ENCODE measurements at regions not wholly inside any gene's neighbourhood (a gene's known extent, or its start where the extent isn't known, plus 50 kb on each side); places are given as distances from the start of the nearest gene placed in this dataset.
"Not testable (repeated sequence)": the region's sequence is repeated elsewhere in the genome, so short reads cannot be mapped to it uniquely, and the experiment has no call there.

- DNase-seq (no peak), ATAC-seq (replicated peaks) (no peak)
- Mint-ChIP-seq H3K27me3 (peaks cover 0 to 7% of the 10 kb centered on the region in 2 donors), H3K27ac (no peak overlapping the region), H3K4me1 (peaks cover 0 to 5% of the 10 kb centered on the region in 2 donors), H3K9me3 (no peaks in the 10 kb centered on the region), H3K36me3 (no peaks in the 10 kb centered on the region), H3K4me3 (no peak overlapping the region)
These were observed 254.8 kb downstream of the RNF152 start for GRCh38 chr18:61637905-61638595.

DNA sequence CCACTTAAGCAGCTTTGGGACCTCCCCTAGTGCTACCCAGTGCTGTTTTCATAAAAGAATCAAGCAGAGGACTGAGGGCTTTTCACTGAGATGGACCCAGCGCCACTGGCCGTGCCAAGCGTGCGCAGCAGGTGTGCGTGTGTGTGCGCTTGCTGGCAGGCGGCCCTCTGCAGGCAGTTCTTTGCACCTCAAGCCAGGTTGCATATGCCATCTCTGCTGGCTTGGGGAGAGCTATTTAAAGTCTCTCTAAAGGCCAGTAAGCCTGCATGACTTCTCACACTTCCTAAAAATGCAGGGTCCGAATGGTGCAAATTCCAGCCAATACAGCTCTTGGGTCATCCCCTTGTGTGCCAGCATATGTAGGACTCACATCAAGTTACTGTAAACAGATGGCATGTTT, 255.5 kb downstream of the RNF152 start:
- H3K4me1 Mint-ChIP-seq = peaks cover 0 to 5% of the 10 kb centered on the region in 2 donors
- H3K27me3 Mint-ChIP-seq = peaks cover 0 to 7% of the 10 kb centered on the region in 2 donors
- no peak for DNase-seq
- no peak overlapping the region for H3K27ac Mint-ChIP-seq
- H3K36me3 Mint-ChIP-seq = no peaks in the 10 kb centered on the region
- H3K9me3 Mint-ChIP-seq = no peaks in the 10 kb centered on the region
- ATAC-seq (replicated peaks) = no peak
- H3K4me3 Mint-ChIP-seq = no peak overlapping the region

DNA sequence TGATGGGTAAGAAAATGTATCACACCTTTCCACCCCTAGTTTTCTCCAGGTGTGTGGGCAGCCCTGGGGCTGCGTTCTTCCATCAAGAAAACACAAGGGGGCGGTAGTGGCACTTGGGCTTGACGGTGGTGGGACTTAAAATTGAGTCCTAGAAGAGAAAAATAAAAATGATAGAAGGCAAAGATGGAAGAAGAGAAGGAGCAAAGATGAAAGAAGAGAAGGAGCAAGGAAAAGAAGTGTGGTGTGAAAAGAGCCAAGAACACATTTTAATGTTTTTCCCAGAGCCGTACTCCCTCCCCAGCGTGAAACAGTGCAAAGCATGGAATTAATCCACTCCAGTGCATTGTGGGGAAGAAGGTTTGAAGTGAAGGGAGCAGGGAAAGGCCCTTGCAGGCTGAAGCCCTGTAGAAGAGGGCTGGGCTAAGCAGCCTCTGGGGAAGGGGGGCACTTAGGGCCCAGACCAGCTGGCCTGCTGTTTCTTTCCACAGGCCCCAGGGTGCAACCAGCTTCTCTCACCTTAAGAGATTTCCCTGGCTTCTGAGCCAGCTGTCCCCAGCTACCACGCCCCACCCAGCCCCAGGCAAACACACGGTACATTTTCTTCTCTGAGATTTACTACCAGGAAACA, 256.8 kb downstream of the RNF152 start:
- Mint-ChIP-seq H3K4me3 (no peak overlapping the region), H3K36me3 (no peaks in the 10 kb centered on the region), H3K4me1 (peaks cover 0 to 5% of the 10 kb centered on the region in 2 donors), H3K9me3 (no peaks in the 10 kb centered on the region), H3K27me3 (peaks cover 0 to 7% of the 10 kb centered on the region in 2 donors), H3K27ac (no peak overlapping the region)
- DNase-seq (peak; percentile 5), ATAC-seq (replicated peaks) (peak; percentile 67 to 75)

GRCh38 chr18:61628085-61628484, 264.7 kb downstream of the RNF152 start:
- Mint-ChIP-seq H3K36me3 (no peaks in the 10 kb centered on the region), H3K4me3 (no peak overlapping the region), H3K9me3 (no peaks in the 10 kb centered on the region), H3K27me3 (peaks cover 0 to 5% of the 10 kb centered on the region in 2 donors), H3K4me1 (no peaks in the 10 kb centered on the region), H3K27ac (no peak overlapping the region)
- DNase-seq (no peak), ATAC-seq (replicated peaks) (no peak)

DNA sequence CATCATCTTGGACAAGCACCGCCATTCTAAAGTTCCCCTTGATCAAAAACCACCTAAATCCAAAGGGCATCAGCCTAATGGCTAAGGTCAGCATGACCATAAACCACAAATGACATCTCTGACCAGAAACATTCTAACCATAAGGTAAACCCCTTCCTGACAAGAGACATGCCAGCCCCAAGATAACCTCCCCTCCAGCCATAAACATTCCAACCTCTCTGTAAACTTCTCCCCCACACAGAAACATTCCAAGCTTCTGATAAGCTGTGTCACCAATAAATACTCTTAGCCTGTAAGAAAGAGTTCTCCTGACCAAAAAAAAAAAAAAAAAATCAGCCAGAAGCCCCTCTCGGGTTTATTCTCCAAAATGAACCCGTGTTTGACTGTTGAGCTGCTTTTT, 268.2 kb downstream of the RNF152 start:
- not testable (repeated sequence) for DNase-seq; H3K4me3 Mint-ChIP-seq; H3K36me3 Mint-ChIP-seq; H3K4me1 Mint-ChIP-seq; H3K27ac Mint-ChIP-seq; H3K9me3 Mint-ChIP-seq; ATAC-seq (replicated peaks)
- H3K27me3 Mint-ChIP-seq = peaks cover 6 to 12% of the 10 kb centered on the region in 2 donors

GRCh38 chr18:61619783-61620182, 273.0 kb downstream of the RNF152 start:
- H3K4me1 Mint-ChIP-seq = no peaks in the 10 kb centered on the region
- H3K36me3 Mint-ChIP-seq = no peaks in the 10 kb centered on the region
- no peak overlapping the region for H3K27ac Mint-ChIP-seq
- H3K27me3 Mint-ChIP-seq = peaks cover 17 to 18% of the 10 kb centered on the region in 2 donors
- DNase-seq = no peak
- no peak for ATAC-seq (replicated peaks)
- H3K4me3 Mint-ChIP-seq = no peak overlapping the region
- no peaks in the 10 kb centered on the region for H3K9me3 Mint-ChIP-seq

- H3K27ac Mint-ChIP-seq = no peak overlapping the region
- H3K36me3 Mint-ChIP-seq = no peaks in the 10 kb centered on the region
- H3K4me3 Mint-ChIP-seq = no peak overlapping the region
- DNase-seq (no peak), ATAC-seq (replicated peaks) (no peak)
- H3K9me3 Mint-ChIP-seq = no peaks in the 10 kb centered on the region
- H3K27me3 Mint-ChIP-seq = peaks cover 17 to 18% of the 10 kb centered on the region in 2 donors
- no peaks in the 10 kb centered on the region for H3K4me1 Mint-ChIP-seq
These were observed 274.0 kb downstream of the RNF152 start for GRCh38 chr18:61618816-61619215.

DNA sequence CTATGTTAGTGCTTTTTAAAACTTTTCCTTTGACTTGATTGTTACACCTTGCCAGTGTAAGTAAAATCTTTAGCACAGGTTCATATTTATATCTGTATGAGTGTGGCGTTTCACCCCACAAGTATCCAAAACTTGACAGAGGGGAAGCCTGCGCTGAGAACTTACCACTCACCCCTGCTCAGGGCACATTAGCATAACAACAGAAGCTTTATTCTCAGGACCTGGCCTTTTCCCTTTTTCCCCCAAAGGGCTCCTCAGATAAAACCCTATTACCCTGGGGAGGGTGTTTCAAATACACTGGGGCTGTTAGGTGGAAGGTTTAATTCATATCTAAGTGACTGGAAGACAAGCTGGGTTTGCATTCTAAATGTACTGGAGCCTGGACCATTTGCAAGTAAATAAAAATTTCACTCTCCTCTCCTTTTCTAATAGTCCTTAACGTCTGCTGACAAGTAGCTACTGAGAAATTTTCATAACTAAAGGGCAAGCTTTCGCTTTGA, 276.6 kb downstream of the RNF152 start:
- H3K36me3 Mint-ChIP-seq = no peaks in the 10 kb centered on the region
- no peaks in the 10 kb centered on the region for H3K4me1 Mint-ChIP-seq
- DNase-seq (no peak), ATAC-seq (replicated peaks) (no peak)
- no peak overlapping the region for H3K4me3 Mint-ChIP-seq
- H3K27me3 Mint-ChIP-seq = peaks cover 17 to 18% of the 10 kb centered on the region in 2 donors
- H3K27ac Mint-ChIP-seq = no peak overlapping the region
- no peaks in the 10 kb centered on the region for H3K9me3 Mint-ChIP-seq

DNA sequence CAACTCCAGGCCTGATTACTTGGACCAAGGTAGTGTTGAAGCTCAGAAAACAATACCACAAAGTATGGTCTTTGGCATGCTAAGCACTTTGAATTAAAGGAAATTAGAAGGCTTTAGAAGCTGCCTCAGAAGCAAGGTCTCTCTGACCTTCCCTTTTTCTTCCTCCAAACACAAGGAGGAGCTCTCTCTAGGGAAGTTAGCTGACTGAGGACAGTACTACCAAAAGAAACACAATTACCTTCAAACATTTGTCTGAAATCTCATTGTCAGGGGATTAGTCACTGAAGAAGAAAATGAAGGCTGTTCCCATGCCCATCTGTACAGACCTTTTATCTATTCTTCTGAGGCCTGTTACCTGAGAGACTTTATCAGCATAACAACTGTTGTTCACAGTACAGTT, 279.3 kb downstream of the CDH20 start:
- Mint-ChIP-seq H3K4me3 (no peak overlapping the region), H3K36me3 (no peaks in the 10 kb centered on the region)
- no peak for ATAC-seq (replicated peaks)

DNA sequence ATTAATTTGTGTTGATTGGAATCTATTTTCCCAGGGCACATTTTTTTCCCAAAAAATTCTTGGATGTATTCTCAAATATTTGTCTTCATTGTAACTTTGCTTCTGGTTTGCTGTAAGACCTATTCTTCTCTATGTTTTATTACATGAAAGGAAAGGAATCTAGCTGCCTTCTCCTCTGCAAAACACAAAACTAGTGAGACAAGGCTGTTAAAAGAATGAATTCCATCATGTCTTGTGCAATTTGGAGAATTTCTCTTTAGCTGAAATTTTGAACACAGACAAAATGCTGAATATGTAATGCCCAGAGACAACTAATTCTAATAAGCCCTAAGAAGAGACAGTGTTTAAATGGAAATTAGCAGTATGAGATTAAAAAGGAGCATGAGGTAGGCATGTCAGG, 275.9 kb downstream of the CDH20 start:
- ATAC-seq (replicated peaks) = no peak
- no peaks in the 10 kb centered on the region for H3K9me3 Mint-ChIP-seq
- H3K27ac Mint-ChIP-seq = no peak overlapping the region

More for the DNA sequence above, 279.3 kb downstream of the CDH20 start:
- H3K27ac Mint-ChIP-seq = no peak overlapping the region
- no peaks in the 10 kb centered on the region for H3K4me1 Mint-ChIP-seq
- H3K9me3 Mint-ChIP-seq = no peaks in the 10 kb centered on the region
- DNase-seq = no peak
- no peaks in the 10 kb centered on the region for H3K27me3 Mint-ChIP-seq

DNA sequence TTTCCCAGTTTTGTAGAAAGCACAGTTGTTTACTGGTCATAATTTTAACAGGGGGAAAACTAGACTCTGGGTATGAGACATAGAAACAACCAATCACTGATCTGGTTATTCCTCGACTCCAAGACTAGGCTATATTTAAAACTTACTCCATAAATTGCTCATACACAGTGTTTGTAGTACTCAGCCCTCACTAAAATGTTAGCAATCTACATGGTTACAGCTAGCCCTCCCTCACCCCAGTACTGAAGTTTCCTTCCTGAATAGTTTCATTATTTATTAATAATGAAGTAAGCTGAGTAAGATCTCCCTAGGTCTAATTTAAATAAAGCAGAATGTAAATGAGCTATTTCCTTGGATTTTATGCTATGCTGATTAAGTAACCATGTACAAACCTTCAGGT, 275.1 kb downstream of the CDH20 start:
- H3K36me3 Mint-ChIP-seq = no peaks in the 10 kb centered on the region
- no peaks in the 10 kb centered on the region for H3K9me3 Mint-ChIP-seq
- no peak for DNase-seq
- peaks cover 11 to 14% of the 10 kb centered on the region in 2 donors for H3K27me3 Mint-ChIP-seq
- ATAC-seq (replicated peaks) = no peak
- H3K4me1 Mint-ChIP-seq = no peaks in the 10 kb centered on the region
- no peak overlapping the region for H3K27ac Mint-ChIP-seq
- no peak overlapping the region for H3K4me3 Mint-ChIP-seq

More for the DNA sequence above, 275.9 kb downstream of the CDH20 start:
- H3K4me1 Mint-ChIP-seq = no peaks in the 10 kb centered on the region
- no peak overlapping the region for H3K4me3 Mint-ChIP-seq
- no peak for DNase-seq
- H3K27me3 Mint-ChIP-seq = peaks cover 11 to 14% of the 10 kb centered on the region in 2 donors
- H3K36me3 Mint-ChIP-seq = no peaks in the 10 kb centered on the region

DNA sequence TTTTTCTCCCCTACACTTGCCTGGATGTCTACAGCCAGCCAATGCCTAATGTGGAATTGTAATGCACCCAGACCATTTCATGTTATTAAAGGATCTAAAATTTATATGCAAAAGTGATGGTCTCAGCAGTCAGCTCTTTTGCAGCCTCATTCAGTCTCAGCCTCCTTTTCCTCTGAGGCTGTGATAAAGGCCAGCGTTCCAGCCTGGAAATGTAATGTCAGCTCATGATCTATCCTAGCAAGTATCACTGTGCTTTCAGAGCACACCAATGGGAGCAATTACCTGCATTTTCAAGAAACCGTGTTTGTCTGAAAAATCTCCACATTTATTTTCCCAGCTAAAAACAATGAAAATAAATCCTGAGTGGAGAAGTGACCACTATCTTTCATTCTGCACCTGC, 274.6 kb downstream of the CDH20 start:
- Mint-ChIP-seq H3K36me3 (no peaks in the 10 kb centered on the region), H3K4me3 (no peak overlapping the region), H3K4me1 (no peaks in the 10 kb centered on the region), H3K27ac (no peak overlapping the region), H3K27me3 (peaks cover 11 to 14% of the 10 kb centered on the region in 2 donors), H3K9me3 (no peaks in the 10 kb centered on the region)
- ATAC-seq (replicated peaks) = no peak
- DNase-seq = no peak

DNA sequence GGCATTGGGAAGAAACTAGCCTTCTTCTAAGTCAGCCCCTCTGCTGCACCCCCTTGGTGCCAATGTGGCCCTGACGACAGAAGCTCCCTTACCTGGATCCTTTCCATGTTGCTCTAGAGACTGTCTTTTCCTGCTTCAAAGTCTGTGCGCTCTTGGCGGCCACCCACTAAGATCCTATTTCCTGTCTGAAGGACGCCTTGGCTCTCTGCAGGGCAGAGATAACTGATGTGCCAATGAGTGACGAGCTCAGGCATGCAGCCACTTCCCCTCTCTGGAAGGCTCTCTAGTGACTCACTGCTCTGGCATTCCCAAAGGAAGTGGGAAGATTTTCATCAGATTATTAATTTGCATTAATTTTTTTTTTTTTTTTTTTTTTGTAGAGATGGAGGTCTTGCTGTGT, 273.5 kb downstream of the CDH20 start:
- no peak overlapping the region for H3K4me3 Mint-ChIP-seq
- no peaks in the 10 kb centered on the region for H3K9me3 Mint-ChIP-seq
- no peak overlapping the region for H3K27ac Mint-ChIP-seq
- H3K4me1 Mint-ChIP-seq = no peaks in the 10 kb centered on the region
- H3K27me3 Mint-ChIP-seq = peaks cover 11 to 14% of the 10 kb centered on the region in 2 donors
- ATAC-seq (replicated peaks) = no peak
- no peak for DNase-seq
- H3K36me3 Mint-ChIP-seq = no peaks in the 10 kb centered on the region

DNA sequence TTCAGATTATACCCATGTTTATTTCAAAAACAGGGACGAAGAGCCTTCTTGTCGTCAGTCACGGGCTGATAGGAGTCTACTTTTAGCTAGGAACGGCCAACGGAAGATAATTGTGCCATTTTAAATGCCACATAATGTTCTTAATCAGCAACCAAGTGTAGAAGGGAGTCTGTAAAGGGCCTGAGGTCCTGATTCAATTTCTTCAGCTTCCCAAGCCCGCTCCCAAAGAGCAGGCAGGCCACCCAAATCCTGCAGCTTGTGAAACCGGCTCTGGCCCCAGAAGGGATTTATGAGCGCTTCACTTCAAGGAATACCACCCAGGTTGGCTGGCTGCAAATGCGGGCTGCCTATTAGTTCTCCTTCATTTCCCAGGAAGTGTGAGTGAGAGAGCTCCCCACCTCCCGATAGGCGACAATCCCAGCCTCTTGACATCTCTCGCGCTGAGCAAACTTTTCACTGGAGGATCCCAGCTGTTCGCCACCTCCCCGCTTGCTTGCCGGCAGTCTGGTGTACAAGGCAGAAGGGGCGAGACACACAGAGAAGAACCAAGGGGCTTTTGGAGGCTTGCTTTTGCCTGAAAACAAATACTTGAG, 272.9 kb downstream of the CDH20 start:
- H3K4me3 Mint-ChIP-seq = no peak overlapping the region
- no peaks in the 10 kb centered on the region for H3K4me1 Mint-ChIP-seq
- H3K27ac Mint-ChIP-seq = no peak overlapping the region
- H3K36me3 Mint-ChIP-seq = no peaks in the 10 kb centered on the region
- ATAC-seq (replicated peaks) (no peak), DNase-seq (no peak)
- peaks cover 11 to 14% of the 10 kb centered on the region in 2 donors for H3K27me3 Mint-ChIP-seq
- H3K9me3 Mint-ChIP-seq = no peaks in the 10 kb centered on the region
